22Rv1 (cell line): ENCODE measurements at regions not wholly inside any gene's neighbourhood (a gene's known extent, or its start where the extent isn't known, plus 50 kb on each side); places are given as distances from the start of the nearest gene placed in this dataset.
"Not testable (repeated sequence)": the region's sequence is repeated elsewhere in the genome, so short reads cannot be mapped to it uniquely, and the experiment has no call there.

Source experiments
- CTCF ChIP-seq: fragments of 450-650 bp; IDR thresholded peaks from 2 replicates; pipeline ENCODE4 v1.5.1; 2017; ENCODE audit warnings: mild to moderate bottlenecking
- ZFX ChIP-seq: fragments of 450-650 bp; IDR thresholded peaks from 2 replicates; pipeline ENCODE4 v1.6.1; 2017; ENCODE audit warnings: antibody characterized with exemption, borderline replicate concordance

- not testable (repeated sequence) for TF ChIP-seq CTCF, ZFX
These were observed 171.7 kb upstream of the RAB6C start for GRCh38 chr2:129807642-129808338.
